Activated T-cell treated with anti-CD3 and anti-CD28 coated beads, Interleukin-2, amount 50 U/mL, for 48 hours (primary cell): ENCODE measurements at regions not wholly inside any gene's neighbourhood (a gene's known extent, or its start where the extent isn't known, plus 50 kb on each side); places are given as distances from the start of the nearest gene placed in this dataset.
"Not testable (repeated sequence)": the region's sequence is repeated elsewhere in the genome, so short reads cannot be mapped to it uniquely, and the experiment has no call there.

Experiments
- DNase-seq, 2 experiments: peaks; one replicate each; pipeline ENCODE4 v3.0.0-alpha.2; 2020

GRCh38 chr11:115984228-115984627 is 480.0 kb upstream of the CADM1 start:
- no peak for DNase-seq

DNA sequence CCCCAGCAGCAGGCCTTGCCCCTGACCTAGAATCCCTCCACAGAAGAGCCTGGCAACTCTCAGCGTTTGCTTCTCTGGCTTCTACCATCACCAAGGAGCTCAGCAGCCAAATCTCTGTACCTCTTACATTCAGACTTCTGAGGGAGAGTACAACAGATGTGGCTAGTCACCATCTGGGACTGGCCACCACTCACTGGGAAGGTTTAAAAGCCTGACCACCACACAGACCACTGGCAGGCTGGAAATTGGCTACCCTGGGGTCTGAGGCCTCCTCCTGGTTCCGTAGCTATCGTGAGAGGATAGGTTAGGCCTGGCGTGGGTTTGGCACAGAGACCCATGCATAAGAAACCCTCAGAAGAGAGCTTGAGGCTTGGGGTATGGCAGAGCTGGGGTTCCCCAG is 478.5 kb upstream of the CADM1 start:
- no peak for DNase-seq

GRCh38 chr11:115981814-115982471 is 477.7 kb upstream of the CADM1 start:
- no peak for DNase-seq

GRCh38 chr11:115981104-115981481 is 476.9 kb upstream of the CADM1 start:
- no peak for DNase-seq

GRCh38 chr11:115980337-115981103 is 476.3 kb upstream of the CADM1 start:
- no peak for DNase-seq

- DNase-seq, result no peak
Observed at GRCh38 chr11:115974703-115975102, 470.5 kb upstream of the CADM1 start.

GRCh38 chr11:115967203-115967602 is 463.0 kb upstream of the CADM1 start:
- not testable (repeated sequence) for DNase-seq

- DNase-seq, result no peak
Observed at GRCh38 chr11:115965767-115966504, 461.7 kb upstream of the CADM1 start.

- no peak for DNase-seq
Observed at GRCh38 chr11:115964091-115964490, 459.9 kb upstream of the CADM1 start.

- no peak for DNase-seq
Observed at GRCh38 chr11:115963156-115963555, 458.9 kb upstream of the CADM1 start.

- no peak for DNase-seq
Observed at GRCh38 chr11:115961159-115962003, 457.2 kb upstream of the CADM1 start.

DNA sequence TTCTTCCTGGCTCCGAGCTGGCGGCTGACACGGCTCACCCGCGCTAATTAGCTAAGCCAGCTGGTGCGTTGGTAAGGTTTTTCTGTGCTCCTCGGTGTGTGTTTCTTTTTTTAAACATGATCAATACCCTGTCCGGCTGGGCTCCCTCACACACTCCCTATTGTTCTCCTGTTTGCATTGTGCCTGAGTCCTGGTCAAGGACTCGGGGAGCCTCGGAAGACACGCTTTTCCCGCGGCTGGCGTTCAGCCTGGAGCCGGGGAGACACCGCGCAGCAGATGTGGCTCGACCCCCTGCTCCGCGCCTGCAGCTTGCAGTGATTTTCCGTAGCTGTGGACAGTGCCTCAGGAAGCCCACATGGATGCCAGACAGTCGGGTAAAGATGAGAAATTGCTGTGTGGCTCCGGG is 454.9 kb upstream of the CADM1 start:
- no peak for DNase-seq

GRCh38 chr11:115958089-115959000 is 454.1 kb upstream of the CADM1 start:
- no peak for DNase-seq

- DNase-seq, result no peak
Observed at GRCh38 chr11:115955803-115956202, 451.6 kb upstream of the CADM1 start.

DNA sequence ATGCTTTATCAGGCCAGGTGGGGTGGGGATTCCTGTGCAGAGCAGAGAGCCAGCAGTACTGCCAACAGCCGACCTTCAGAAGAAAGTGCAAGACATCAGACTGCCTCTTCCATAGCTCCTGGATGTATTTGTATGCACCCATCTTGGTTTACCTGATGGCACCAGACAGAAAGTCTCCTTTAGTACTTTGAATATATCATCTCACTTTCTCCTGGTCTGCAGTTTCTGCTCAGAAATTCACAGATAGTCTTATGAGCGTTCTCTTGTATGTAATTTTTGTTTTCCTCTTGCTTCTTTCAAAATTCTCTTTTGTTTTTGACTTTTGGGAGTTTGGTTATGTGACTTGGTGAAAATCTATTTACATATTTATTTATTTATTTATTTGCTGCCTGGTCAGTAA is 446.4 kb upstream of the CADM1 start:
- DNase-seq, result no peak

DNA sequence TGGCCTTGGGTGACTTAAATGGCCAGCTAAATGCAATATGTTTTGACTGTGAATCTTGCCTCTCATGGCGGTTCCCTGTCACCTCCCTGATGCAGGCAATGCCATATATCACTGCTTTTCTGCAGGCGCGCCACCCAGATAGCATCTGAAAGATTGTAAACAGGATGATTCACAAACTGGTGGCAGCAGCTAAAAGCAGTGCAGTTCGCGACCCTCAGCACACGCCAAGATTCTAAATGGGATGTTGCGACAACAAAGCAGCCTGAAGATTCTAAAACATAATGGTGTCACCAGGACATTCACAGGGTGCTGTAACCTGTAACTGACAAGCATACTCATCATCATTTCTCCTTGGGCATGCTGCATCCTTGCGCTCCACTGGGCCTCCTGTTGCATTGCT is 440.4 kb upstream of the CADM1 start:
- no peak for DNase-seq

DNA sequence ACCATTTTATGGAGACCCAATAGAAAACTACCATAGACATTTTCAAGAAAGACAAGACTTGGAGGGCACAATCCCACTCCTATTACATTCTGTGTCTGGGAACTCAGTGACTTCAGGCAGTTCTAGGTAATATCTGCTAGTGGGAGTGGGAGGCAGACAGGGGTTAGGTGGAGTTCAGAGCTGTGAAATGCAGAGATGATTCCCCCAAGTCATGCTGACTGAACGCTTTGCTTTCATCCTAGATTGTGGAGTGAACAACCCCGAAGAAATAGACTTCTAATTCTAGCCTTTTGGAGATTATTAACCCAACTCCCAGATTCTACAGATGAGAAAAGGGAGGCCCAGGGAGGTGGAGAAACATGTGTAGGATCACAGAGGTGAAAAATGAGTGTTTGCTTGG is 437.8 kb upstream of the CADM1 start:
- DNase-seq, result no peak

- no peak for DNase-seq
Observed at GRCh38 chr11:115941481-115941993, 437.3 kb upstream of the CADM1 start.

DNA sequence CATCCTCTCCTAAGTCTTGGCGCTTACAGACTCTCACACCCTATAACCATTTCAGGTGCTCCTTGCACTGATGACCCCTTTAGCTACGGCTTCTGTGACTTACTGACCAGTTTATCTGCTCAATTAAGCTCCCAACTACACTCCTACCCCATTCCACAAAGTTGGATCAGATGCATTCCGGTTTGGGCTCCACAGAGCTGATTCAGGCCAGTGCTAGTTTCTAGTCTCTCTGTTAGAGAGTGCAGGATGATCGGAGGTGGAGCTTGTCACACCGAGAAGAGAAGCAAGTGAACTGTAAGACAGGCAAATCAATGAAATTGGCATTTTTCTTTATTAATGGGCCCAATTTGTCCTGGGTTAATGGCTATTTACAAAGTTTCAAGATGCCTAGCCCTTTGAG is 436.8 kb upstream of the CADM1 start:
- DNase-seq, result no peak

DNA sequence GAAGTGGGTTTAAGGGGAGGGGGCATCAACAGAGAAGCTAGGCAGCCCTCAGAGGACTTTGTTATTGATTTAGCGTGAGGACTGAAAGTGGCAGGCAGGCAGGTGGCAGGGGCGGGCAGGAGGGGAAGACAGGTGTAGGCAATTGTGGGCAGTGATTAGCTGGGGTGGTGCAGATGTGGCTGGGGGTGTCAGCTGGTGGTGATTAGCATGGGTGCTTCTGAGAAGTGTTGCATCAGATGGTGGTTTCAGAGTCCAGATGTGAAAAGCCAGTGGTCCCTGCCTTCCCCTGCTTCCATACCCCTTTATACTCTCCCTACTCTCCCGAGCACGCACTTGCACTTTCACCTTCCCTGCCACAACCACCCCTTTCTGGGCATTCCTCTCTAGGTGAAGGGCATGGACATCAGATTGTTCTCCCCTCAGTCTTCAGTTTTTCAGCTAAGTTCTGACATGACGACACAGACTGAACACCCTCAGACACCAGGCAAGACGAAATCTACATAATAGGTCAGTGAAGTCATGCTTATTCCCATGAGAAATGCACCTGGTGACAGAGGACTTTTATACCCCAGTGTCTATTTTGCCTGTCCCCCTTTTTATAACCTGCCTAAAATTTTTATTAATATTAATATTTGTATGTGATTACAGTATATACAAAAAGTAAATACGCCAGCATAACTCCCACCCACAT is 435.7 kb upstream of the CADM1 start:
- no peak for DNase-seq

DNA sequence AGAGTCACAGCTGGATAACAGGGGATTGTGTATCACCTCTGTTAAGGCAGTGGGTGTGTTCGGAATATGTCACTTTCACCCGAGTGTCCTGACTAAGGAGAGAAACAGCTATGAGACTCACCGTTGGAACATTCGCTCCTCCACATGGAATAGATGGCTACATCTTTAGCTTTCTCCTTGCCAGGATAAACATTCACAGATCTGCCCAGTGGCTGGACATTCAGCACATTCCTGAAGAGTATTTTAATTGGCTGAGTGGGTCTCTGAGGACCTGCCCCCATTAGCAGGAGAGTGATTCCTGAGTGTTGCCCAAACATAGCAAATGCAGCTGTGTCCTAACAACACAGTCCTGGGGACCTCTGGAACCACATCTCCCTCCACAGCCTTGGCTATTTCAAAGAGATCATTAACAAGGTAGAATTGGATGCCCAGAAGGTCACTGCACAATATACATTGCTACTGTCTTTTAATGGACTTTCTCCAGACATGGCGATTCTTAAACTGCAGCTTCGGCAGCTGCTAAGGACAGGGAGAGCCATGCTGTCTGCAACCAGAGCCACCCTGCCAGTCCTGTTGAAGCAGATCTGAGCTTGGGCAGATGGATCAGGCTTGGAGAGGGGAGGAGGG is 435.0 kb upstream of the CADM1 start:
- DNase-seq, result no peak
